GM19023 (cell line): ENCODE measurements at regions not wholly inside any gene's neighbourhood (a gene's known extent, or its start where the extent isn't known, plus 50 kb on each side); places are given as distances from the start of the nearest gene placed in this dataset.
"Not testable (repeated sequence)": the region's sequence is repeated elsewhere in the genome, so short reads cannot be mapped to it uniquely, and the experiment has no call there.

Experiments used
- ATAC-seq: cut with Tn5 transposase; IDR thresholded peaks from one replicate; pipeline ENCODE4 v1.9.1; 2021; ENCODE audit warnings: mild to moderate bottlenecking, moderate library complexity; ENCODE audit not compliant: unreplicated experiment

DNA sequence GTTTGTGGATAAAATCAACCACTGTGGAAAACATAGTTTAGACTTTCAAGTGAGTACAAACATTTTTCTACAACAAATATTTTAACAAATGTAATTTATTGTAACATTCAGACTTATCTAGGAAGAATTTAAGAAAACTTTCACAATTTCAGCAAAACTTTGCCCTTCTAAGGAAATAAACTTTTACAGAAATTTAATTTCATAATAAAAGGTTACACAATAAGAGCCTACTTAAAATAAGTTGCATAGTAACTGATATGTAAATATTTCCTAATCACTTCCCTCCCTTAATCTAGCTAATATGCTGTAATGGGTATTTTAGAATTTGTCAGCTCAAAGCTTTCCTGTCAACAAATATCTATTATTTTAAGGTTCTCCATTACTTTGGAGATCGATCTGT lies 1899.9 kb downstream of the MAT2B start:
- ATAC-seq: no peak

DNA sequence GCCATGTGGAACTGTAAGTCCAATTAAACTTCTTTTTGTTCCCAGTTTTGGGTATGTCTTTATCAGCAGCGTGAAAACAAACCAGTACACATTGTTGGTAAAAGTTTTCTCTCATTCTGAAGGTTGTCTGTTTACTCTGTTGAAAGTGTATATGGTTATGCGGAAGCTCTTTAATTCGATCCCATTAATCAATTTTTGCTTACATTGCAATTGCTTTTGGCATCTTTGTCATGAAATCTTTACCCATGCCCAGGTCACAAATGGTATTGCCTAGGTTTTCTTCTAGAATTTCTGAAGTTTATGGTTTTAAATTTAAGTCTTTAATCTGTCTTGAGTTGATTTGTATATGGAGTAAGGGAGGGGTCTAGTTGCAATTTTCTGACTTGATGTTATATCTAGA lies 1901.9 kb downstream of the MAT2B start:
- no peak for ATAC-seq

DNA sequence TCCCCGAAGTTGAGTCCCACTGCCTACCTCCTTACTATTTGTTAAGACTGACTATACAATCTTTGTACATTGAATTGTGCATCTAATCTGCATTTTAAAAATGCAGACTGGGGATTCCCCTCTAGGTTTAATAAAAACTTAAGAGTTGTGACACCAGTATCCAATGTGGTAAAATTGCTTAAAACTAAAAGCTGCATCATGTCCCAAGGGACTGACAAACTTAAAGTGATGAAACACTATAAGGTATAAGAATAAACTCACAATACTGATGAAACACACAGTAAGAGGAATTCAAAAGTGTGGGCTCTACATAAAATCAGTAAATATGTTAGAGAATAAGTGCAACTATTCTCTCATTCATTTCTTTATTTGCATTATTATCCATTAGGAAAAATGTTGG lies 1905.1 kb downstream of the MAT2B start:
- no peak for ATAC-seq

DNA sequence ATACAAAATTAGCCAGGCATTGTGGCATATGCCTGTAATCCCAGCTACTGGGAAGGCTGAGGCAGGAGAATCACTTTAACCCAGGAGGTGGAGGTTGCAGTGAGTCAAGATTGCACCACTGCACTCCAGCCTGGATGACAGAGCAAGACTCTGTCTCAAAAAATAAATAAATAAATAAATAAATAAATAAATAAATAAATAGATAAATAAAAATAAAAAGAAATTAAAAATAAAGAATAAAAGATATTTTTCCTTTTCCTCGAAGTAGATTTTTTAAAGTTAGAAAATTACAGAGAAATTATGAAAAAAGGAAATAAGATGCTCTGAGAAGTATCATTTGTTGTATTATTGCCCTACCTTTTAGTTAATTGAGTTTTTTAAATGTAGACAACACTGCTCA lies 1906.1 kb downstream of the MAT2B start:
- not testable (repeated sequence) for ATAC-seq

DNA sequence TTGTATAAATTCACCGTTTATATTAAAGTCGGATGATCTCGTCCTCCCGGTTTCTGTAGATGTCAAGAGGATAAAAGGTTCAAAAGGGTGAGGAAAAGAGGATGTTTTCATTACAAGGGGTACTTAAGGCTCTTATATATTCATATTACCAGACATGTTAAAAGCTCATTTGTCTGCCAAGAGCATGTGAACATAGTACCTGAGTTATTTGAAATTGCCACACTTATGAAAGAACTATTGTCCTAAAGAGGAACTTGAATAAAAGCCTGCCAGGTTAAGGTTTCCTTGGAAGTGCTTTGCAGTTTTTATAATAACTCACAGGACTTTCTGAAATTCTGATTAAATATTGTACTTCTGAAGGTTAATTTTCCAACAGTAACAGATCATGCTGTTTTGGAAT lies 1915.1 kb downstream of the MAT2B start:
- ATAC-seq: no peak

DNA sequence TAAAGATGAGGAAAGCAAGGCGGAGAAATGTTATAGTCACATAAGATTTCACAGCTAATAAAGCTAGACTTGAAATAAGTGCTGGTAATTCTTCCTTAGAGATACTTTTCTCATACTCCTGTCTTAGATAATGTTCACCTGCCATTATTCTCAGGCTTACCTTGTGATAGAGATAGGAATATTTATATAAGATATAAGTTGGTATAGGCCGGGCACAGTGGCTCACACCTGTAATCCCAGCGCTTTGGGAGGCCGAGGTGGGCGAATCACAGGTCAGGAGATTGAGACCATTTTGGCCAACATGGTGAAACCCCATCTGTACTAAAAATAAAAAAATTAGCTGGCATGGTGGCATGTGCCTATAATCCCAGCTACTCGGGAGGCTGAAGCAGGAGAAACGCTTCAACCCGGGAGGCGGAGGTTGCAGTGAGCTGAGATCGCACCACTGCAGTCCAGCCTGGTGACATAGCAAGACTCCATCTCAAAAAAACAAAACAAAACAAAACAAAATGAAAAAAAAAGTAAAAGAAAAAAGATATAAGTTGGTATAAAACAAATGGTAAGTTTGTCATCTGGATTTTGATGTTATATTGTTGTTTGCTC lies 1918.4 kb downstream of the MAT2B start:
- no peak for ATAC-seq

DNA sequence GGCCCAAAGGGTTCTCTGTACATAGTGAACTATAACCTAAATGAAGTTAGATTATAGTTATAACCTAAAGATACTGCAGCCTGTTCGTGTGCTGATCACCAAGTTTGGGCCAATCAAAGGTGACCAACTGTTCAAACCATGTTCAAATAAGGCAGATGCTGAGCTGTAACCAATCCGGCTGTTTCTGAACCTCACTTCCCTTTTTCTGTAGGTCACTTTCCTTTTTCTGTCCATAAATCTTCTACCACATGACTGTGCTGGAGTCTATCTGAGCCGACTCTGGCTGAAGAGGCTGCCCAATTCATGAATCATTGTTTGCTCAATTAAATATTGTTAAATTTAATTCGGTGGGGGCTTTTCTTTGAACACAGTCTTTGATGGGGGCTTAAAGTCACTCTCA lies 1920.2 kb downstream of the MAT2B start:
- no peak for ATAC-seq

DNA sequence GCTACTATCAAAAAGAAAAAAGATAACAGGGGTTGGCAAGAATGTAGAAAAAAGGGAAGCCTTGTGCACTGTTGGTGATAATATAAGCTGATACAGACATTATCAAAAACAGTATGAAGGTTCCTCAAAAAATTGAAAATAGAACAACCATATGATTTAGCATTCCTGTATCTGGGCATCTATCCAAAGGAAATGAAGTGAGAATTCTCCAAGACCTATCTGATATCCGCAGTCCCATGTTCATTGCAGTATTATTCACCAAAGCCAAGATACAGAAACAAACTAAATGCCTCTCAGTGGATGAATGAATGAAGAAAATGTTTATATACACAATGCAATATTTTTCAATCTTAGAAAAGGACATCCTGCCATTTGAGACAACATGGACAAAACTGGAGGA lies 1943.3 kb downstream of the MAT2B start:
- no peak for ATAC-seq

DNA sequence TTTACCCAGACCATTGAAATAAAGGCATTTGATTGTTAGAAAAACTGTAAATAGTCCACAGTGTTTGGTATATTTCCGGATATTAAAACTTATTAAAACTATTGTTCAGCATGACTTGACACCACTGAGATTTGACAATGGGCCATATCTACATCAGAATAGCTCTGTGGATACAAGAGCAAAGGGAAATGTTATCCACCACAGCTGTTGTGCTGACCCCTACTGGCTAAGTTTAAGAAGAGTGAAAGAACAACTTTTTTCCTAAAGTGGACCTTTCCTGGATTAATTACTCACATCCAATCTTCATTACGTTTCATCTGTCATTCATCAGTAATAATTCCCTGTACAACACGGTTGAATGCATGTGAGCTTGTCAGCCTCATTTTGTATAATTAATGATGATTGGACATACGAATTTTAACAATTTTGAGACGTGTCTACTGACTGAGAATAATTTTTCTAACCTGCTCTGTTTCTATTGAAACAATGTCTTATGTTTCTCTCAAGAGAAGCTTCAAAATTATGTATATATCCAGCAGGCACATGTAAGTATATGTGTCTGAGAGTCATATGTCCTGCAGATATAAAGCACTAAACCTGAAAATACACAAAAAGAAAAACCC lies 1952.6 kb downstream of the MAT2B start:
- ATAC-seq: no peak

DNA sequence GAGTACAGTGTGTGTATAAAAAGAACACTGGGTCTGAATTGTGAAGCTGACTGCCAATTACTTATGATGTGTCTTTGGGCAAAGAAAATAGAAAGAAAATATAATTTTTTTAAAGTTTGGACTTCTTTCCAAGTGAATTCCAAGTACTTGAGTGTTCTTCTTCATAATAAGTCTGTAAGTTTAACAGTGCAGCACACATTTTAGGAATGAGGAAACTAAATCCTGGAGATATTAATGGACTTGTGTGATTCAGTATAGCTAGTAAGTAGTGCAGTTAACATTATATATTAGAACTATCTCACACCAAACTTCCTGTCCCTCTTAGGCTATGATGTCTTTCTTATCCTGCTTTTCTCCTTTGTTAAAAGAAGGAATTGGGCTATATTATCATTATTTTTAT lies 1953.8 kb downstream of the MAT2B start:
- ATAC-seq: no peak

DNA sequence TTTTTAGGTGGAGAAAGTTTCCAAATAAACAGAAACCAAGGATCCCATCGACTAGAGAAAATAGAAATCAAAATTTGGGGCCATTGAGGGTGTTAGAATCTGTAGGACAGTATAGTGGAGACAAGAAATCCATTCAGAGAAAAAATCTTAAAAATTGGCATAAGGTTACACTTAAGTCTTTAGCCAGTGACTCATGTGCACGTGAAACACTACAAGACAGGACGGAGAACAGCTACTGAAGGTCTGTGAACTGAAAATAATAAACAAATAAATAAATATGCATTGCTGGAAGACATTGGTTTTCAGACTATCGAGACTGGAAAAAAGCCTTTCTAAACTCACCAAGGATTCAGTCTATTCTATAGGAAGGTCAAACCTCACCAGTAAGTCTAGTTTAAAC lies 1955.5 kb downstream of the MAT2B start:
- no peak for ATAC-seq

DNA sequence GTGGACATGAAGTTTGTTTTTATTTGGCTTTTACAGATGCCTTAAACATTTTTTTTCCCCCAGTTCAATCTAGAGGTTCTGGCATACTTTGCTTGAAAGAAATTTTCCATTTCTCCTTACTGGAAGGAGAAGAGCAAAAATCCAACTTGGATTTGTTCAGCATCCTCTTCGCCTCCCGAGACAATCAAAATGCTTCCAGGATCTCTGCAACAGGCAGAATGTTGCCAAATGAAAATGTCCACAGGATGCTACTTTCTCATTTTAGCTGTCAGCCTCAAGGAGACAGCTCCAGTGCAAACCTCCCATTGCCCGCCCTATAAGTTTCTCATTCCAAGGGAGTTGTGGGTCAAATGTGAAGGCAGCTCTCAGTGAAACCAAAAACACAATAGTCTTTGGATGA lies 1972.1 kb downstream of the MAT2B start:
- ATAC-seq: no peak

DNA sequence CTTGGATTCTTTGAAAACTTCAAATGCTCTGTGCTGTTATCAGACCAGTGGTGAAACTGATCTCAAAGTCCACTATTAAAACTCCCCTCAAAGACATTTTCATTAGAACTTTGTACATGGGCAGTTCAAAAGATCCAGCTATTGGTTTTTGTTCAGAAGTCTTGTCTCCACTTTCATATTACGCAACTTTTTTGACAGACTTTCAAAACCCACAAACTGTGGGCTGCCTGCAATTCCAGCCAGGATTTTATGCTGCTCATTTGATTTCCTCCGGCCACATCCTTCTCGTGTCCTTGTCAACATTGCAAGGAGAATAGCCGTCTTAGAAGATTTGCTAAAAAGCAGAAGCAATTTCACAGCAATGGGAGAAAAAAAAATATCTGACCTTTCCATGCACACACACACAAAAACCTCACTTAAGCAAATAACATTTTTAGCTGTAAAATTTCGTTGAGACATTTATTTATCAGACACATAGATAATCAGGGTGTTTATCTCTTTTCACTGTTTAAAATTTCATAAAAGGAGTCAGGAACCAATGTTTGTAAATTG lies 1990.5 kb downstream of the MAT2B start:
- no peak for ATAC-seq

DNA sequence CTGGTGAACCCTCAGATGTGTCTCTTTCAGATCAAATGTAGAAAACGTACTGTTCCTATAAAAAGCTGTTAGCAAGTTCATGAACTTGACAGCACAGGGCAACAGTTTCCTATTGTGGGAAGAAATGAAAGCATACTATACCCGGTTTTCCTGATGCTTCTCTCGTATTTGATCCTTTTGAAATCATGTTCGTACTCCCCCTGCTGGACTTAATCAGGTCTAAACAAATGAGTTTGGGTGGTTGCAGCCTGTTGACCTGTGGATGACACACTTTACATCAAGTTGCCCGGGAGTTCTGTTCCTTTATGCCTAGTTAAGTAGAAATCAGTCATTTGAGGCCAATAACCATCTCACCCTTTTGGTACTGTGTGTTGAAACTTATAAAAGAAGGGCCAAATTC lies 1992.3 kb downstream of the MAT2B start:
- no peak for ATAC-seq

DNA sequence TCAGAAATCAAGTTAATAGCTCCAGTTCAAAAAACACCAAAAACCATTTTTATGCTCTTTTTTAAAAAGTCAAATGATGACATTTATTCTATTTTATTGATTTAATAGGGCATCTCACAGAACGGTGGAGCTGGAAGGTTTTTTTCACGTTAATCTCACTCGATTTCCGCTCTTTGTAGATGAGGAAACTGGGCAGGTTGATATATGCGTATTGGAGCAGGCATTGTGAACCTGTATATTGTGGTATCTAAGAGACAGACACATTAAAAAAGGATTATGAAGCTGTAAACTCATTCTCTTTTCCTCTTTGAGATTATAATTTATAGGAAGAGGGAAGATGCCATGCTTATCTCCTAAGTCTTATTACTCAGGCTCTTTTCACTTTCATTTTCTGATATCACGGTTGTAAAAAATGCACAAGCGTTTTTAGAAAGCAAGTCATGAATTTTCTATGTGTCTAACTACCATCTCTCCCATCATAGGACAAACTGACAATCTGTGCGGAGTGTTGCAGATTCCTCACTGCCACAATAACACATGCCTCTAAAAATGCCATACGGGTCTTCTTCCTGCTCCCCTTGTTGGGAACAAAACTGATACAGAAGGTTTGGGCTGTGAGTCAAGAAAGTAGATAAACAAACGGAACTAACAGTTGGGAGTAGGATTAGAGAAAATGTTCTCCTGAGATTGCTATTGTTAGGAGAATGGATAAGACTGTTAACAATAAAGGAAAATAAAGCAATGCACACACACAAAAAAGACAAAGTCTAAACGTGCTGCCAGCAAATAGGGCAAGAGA lies 1997.7 kb downstream of the MAT2B start:
- ATAC-seq: no peak

DNA sequence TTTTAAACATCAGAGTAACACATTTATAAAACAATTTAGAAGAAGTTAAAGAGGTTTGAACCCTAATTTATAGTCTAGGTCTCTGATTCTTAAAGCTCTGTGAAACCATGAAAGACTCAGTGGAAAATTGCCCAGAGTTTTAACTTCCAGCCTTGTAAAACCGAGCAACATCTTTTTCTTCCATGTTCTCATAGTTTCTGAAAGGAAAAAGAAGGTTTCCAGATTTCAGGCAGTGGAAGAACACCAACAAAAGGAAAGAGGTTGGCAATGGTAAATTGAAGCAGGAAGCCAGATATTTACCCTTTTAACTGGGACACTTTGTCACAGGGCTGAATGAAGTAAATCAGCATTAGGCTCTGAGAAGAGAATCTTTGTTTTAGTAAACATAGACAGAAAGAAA lies 1999.3 kb downstream of the MAT2B start:
- ATAC-seq: no peak

DNA sequence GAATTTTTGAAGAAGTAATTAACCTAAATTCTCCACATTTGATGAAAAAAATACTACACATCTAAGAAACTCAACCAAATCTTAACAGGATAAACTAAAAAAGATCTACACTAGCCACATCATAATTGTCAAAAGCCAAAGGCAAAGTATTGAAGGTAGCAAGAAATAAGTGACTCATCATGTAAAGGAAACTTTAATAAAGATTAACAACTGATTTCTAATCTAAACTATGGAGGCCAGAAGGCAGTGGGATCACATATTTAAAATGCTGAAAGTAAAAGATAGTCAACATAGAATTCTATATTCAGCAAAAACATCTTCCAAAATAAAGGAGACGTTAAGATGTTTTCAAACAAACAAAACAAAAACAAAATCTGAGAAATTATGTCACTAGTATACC lies 2002.9 kb downstream of the MAT2B start:
- no peak for ATAC-seq

DNA sequence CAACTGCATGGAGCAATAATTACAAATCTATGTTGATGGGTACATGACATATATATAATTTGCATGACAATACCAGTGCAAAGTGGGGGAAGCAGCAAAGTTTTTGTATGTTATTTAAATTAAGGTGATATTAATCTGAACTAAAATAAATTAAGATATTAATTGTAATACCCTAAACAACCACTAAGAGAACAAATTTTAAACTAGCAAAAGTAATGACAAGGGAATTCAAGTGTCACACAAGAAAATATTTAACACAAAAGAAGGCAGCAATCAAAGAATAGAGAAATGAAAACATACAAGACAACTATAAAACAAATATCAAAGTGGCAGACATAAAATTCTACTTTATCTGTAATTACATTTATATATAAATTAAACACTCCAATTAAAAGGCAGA lies 2003.4 kb downstream of the MAT2B start:
- ATAC-seq: no peak

DNA sequence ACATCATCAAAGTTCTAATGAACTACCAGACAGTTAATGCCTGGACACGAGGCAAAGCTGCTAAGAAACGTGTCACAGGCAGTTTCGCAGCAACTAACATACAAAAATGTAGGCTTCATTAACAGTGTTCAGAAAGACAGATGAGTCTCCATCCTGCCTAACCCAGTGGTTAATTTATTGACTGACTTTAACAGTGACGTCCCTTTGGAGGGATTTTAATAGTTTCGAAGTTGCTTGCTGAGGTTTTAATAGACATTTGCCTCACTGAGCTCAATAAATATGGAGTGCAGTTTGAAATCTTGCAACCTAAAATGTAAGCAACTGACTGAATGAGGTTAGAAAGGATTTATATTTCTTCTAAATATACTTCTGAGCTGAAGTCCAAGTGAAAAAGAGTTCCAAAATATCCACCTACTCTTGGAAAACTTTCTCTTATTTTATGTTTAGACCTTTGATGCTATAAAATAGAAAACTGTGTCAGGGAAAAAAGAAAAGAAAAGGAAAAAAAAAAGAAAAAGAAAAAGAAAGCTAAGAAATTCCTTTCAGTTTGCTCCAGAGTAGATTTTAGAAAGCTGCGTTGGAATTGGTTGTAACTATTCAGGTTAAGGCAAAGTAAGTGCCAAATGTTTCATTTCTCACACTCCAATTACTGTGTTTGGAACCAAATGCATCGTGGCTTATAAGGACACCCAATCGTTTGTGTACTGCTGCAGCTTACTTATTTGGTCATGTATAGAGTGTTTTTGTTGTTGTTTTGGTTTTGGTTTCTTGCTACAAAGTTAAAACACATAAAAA lies 2016.6 kb downstream of the MAT2B start:
- no peak for ATAC-seq

DNA sequence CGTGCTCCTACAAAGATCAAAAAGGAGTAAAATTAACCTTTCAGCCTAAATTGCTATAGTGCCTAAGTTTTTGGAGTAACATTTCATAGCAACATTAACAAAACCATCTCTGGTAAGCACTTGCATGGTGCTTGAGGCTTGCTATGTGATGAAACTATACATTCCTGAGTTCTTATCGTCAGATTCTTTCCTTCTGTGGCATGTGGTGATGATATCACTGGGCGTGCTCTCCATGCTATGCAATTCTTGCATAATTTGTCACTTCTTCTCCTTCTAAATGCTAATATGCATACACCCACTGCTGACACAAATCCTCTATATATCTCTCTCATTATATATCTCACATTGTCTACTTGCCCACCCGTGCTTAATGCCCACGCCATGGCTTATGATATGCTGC lies 2019.9 kb downstream of the MAT2B start:
- ATAC-seq: no peak

DNA sequence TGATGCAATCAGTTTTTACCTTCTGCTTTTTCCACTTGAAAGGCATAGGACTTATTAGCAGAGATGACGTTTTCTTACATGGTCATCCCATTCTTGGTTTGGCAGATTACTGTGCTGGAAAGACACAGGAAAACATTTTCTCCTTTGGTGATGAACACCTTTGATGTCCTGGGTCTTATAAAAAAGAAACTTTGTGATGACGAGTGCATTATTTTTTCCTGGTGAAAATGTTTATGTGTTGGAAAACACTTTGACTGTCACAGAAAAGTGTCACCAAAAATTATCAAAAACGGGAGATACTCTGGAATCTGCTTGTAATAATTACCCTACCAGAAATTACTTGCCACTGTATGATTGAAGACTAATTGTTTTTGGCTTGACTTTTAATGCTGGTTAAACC lies 2020.9 kb downstream of the MAT2B start:
- no peak for ATAC-seq
